GM21619 (cell line): ENCODE measurements at regions not wholly inside any gene's neighbourhood (a gene's known extent, or its start where the extent isn't known, plus 50 kb on each side); places are given as distances from the start of the nearest gene placed in this dataset.

Experiments used
- ATAC-seq: cut with Tn5 transposase; IDR thresholded peaks from one replicate; pipeline ENCODE4 v1.9.1; 2021; ENCODE audit not compliant: unreplicated experiment

- no peak for ATAC-seq
Observed at GRCh38 chr4:123869286-123870215, 473.0 kb downstream of the SPRY1 start.

GRCh38 chr4:123870216-123870876 is 473.8 kb downstream of the SPRY1 start:
- no peak for ATAC-seq

GRCh38 chr4:123871341-123871740 is 474.7 kb downstream of the SPRY1 start:
- no peak for ATAC-seq

GRCh38 chr4:123874063-123874462 is 477.5 kb downstream of the SPRY1 start:
- ATAC-seq, result no peak

GRCh38 chr4:123876143-123876542 is 479.5 kb downstream of the SPRY1 start:
- no peak for ATAC-seq

- no peak for ATAC-seq
Observed at GRCh38 chr4:123876671-123877101, 480.1 kb downstream of the SPRY1 start.

- ATAC-seq, result no peak
Observed at GRCh38 chr4:123877551-123877950, 481.0 kb downstream of the SPRY1 start.

GRCh38 chr4:123878976-123879375 is 482.4 kb downstream of the SPRY1 start:
- ATAC-seq, result no peak

- ATAC-seq, result no peak
Observed at GRCh38 chr4:123880631-123881030, 484.0 kb downstream of the SPRY1 start.

GRCh38 chr4:123884922-123885321 is 488.3 kb downstream of the SPRY1 start:
- no peak for ATAC-seq

- no peak for ATAC-seq
Observed at GRCh38 chr4:123889507-123889906, 492.9 kb downstream of the SPRY1 start.

- no peak for ATAC-seq
Observed at GRCh38 chr4:123890889-123891288, 494.3 kb downstream of the SPRY1 start.

- ATAC-seq, result no peak
Observed at GRCh38 chr4:123891881-123892280, 495.3 kb downstream of the SPRY1 start.

GRCh38 chr4:123892368-123892976 is 495.9 kb downstream of the SPRY1 start:
- ATAC-seq, result no peak

- no peak for ATAC-seq
Observed at GRCh38 chr4:123893011-123893981, 496.7 kb downstream of the SPRY1 start.

- no peak for ATAC-seq
Observed at GRCh38 chr4:123896446-123897071, 500.0 kb downstream of the SPRY1 start.

- no peak for ATAC-seq
Observed at GRCh38 chr4:123898946-123899666, 502.5 kb downstream of the SPRY1 start.

GRCh38 chr4:123904882-123905281 is 508.3 kb downstream of the SPRY1 start:
- no peak for ATAC-seq

GRCh38 chr4:123913598-123913997 is 517.0 kb downstream of the SPRY1 start:
- ATAC-seq, result no peak
